BJ (cell line): ENCODE measurements at regions not wholly inside any gene's neighbourhood (a gene's known extent, or its start where the extent isn't known, plus 50 kb on each side); places are given as distances from the start of the nearest gene placed in this dataset. TPM values are rescaled to one million over a fixed set of nuclear protein-coding genes. Genes with fewer than 3 reads are reported as not detected.

Experiments used
- CTCF ChIA-PET: fragments of 350-600 bp; formaldehyde crosslinking; extraction: SDS; loops from one replicate; lab custom pipeline; 2021; ENCODE audit warnings: antibody characterized with exemption, inconsistent platforms; lab: Yijun Ruan, JAX
- POLR2A ChIA-PET: fragments of 300-600 bp; sonication (Branson Sonifier 250); formaldehyde crosslinking; extraction: SDS; loops from one replicate; lab custom pipeline; 2021; ENCODE audit warnings: antibody characterized with exemption; lab: Charles Lee
- DNase-seq: peaks from one replicate; pipeline ENCODE4 v3.0.0-alpha.2; 2011; ENCODE audit warnings: low read depth
- H3K27me3 ChIP-seq: 2 replicates; pipeline ENCODE4 v1.6.0; 2011; ENCODE audit warnings: low read length; ENCODE audit not compliant: control insufficient read depth, insufficient read depth
- H3K36me3 ChIP-seq: 2 replicates; pipeline ENCODE4 v1.5.1; 2011; ENCODE audit warnings: low read length; ENCODE audit not compliant: control insufficient read depth, insufficient read depth
- H3K4me3 ChIP-seq: 2 replicates; pipeline ENCODE4 v1.5.1; 2011; ENCODE audit warnings: low read depth, mild to moderate bottlenecking, control low read depth, low read length
- CTCF ChIP-seq: IDR thresholded peaks from 2 replicates; pipeline ENCODE4 v1.5.1; 2011; ENCODE audit warnings: low read depth, mild to moderate bottlenecking, control low read depth, inconsistent platforms, low read length, moderate library complexity; ENCODE audit not compliant: insufficient read depth
- small RNA-seq: library from RNA; depleted of rRNA; stranded (forward); fragments of <200 nt; gene quantifications from one replicate; pipeline ENCODE3, GENCODE V24; 2012; ENCODE audit warnings: low replicate concordance, low read depth; ENCODE audit not compliant: insufficient read length

DNA sequence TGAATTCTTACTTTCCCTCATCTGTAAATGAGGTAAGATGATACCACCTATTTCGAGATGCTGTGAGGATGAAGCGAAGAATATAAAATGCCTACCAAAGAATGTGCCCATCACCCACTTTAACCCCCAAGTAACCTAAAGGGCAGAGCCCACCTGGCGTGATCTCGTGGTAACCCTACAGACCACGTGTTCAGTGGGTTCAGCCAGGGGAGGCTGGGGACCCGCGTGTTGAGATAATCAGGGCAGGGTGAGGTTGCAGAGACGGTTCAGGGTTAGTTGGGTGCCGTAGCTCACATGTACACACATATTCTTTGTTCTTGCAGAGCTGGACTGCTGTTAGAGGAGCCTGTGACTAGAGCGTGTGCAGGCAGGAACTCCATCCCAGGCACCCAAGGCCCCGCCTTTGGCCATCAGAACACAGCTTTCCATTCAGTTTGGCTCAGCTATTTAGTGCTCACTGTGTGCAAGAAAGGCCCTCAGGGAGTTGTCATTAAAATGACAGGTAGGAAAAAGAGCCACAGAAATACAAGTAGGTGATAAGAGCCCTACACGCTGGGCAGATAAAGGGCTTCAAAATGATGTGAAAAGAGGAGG lies 56.5 kb upstream of the HAND1 start:
- ChIA-PET CTCF (interaction anchor here (1.2 to 3.0 kb wide), 2 partner anchors 10 to 13 kb away, joined by 3 to 13 read pairs; no protein-coding TSS in a partner anchor), POLR2A (no interaction called here)
- no peak for DNase-seq
- no peak for TF ChIP-seq CTCF
- Histone ChIP-seq H3K4me3 (no peak overlapping the region), H3K36me3 (no peaks in the 10 kb centered on the region), H3K27me3 (peaks cover 4% of the 10 kb centered on the region)

GRCh38 chr5:154529282-154529681 lies 51.3 kb upstream of the HAND1 start:
- DNase-seq = no peak
- no peaks in the 10 kb centered on the region for H3K36me3 ChIP-seq
- no peak for TF ChIP-seq CTCF
- POLR2A ChIA-PET = no interaction called here
- CTCF ChIA-PET = interaction anchor here (0.6 to 1.5 kb wide), 3 partner anchors 9 to 1315 kb away, joined by 3 to 4 read pairs (median 3); no protein-coding TSS in a partner anchor
- no peak overlapping the region for H3K4me3 ChIP-seq
- H3K27me3 ChIP-seq = peaks cover 2% of the 10 kb centered on the region; the same call in 1 of the 2 replicates

DNA sequence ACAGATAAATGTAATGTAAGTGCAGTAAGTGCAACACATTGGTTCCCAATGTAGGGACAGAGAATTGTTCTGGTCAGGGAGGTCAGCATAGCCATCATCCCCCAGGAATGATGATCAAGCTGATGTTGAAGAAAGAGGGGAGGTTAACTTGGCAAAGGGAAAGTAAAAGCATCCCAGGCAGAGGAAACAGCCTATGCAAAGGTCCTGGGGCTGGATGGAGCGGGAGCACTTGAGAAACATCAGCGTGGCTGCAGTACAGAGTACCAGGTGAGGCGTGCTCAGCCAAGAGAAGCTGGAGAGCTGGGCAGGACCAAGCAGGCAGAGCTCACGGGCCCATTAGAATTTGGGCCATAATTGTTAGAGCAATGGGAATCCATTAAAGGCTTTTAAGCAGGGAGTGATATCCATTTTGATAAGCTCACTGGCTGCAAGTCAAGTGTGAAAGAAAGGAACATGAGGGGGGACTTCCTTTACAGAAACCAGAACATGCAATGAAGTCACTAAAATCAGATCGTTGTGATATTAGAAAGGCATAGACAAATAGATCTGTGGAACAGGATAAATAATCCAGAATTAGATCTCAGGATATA lies 50.1 kb upstream of the HAND1 start:
- no peaks in the 10 kb centered on the region for H3K36me3 ChIP-seq
- ChIA-PET POLR2A (no interaction called here), CTCF (interaction anchor here (1.0 to 1.5 kb wide), 3 partner anchors 7 to 84 kb away, joined by 3 to 4 read pairs (median 3); no protein-coding TSS in a partner anchor)
- no peak for TF ChIP-seq CTCF
- no peak for DNase-seq
- no peak overlapping the region for H3K4me3 ChIP-seq
- H3K27me3 ChIP-seq = peaks cover 2% of the 10 kb centered on the region; the same call in 1 of the 2 replicates

Small RNA genes lying in the stretch of these regions (small RNA-seq; reads per million reads assigned to genes)
- gene MIR1303 (not detected), gene MIR3141 (not detected)
